Right lung (tissue), 2 donors: ENCODE measurements at regions not wholly inside any gene's neighbourhood (a gene's known extent, or its start where the extent isn't known, plus 50 kb on each side); places are given as distances from the start of the nearest gene placed in this dataset.

Experiments
- DNase-seq, 2 donors: peaks; one replicate each; pipeline ENCODE4 v3.0.0-alpha.2; 2013

- no peak for DNase-seq
Observed at GRCh38 chr2:209367075-209367747, 56.6 kb upstream of the MAP2 start.

- DNase-seq = no peak
Observed at GRCh38 chr2:209368406-209368805, 55.4 kb upstream of the MAP2 start.

DNA sequence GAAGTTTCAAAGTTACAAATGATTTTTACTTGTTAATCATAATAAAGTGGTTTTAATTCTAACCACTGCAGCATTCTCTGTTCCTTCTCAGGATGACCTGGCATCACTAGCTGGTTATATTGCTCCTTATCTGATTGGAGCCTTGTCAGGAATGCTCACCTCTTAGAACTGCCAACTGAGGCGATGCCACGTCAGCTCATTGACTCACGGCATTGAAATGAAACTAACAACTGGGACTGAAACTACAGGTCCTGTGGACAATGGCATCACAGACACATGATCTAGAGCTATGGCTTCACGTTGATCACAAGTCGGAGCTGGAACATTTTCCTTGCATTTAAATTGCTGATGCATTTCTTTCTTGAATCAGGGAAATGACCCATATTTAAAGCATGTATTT is 54.9 kb upstream of the MAP2 start:
- DNase-seq = peak; percentile 35 to 46

DNA sequence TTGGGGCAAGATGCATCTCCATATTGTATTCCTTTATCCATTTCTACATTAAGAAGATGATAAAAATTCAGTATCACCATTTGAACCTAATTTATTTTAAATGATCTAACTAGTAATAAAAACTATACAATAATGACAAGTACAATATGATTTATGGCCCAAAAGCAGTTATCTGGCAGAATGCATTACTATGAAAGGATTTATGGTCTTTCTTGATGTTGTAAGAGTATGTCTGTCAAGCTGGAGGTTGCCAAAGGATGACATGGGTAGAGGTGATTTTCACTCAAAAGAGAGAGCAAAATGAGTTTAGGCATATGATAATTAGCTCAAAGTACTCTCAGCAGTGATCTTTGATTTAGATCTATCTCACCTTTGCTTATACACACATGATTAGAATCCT is 54.2 kb upstream of the MAP2 start:
- DNase-seq = no peak

- DNase-seq = no peak
Observed at GRCh38 chr2:209371407-209371806, 52.4 kb upstream of the MAP2 start.
